Esophagus squamous epithelium (tissue), 5 donors: ENCODE measurements at regions not wholly inside any gene's neighbourhood (a gene's known extent, or its start where the extent isn't known, plus 50 kb on each side); places are given as distances from the start of the nearest gene placed in this dataset.

ENCODE experiments used
- DNase-seq: peaks from one replicate; lab custom pipeline; 2025; lab: John Stamatoyannopoulos, UW
- H3K27ac ChIP-seq, 4 donors: fragments of 200-600 bp; sonication (generic); one replicate each; pipeline ENCODE4 v1.5.1; 2016 to 2019; ENCODE audit warnings: mild to moderate bottlenecking in 1 of 4
- H3K27me3 ChIP-seq, 4 donors: fragments of 200-600 bp; sonication (generic); 1 replicate in 3 of 4; 2 replicates in 1 of 4; pipeline versions ENCODE4 v1.5.1 to v1.6.0; 2017 to 2021; ENCODE audit warnings: antibody characterized with exemption in 1 of 4
- H3K36me3 ChIP-seq, 3 donors: fragments of 200-600 bp; sonication (generic); one replicate each; pipeline ENCODE4 v1.5.1; 2016 to 2019
- H3K4me1 ChIP-seq, 3 donors: fragments of 200-600 bp; sonication (generic); one replicate each; pipeline ENCODE4 v1.5.1; 2017 to 2019
- H3K4me3 ChIP-seq, 4 donors: fragments of 200-600 bp; sonication (generic); 1 replicate in 3 of 4; 2 replicates in 1 of 4; pipeline ENCODE4 v1.5.1; 2016 to 2019; ENCODE audit warnings: mild to moderate bottlenecking in 2 of 4, moderate library complexity in 1 of 4
- H3K9me3 ChIP-seq, 3 donors: fragments of 200-600 bp; sonication (generic); one replicate each; pipeline ENCODE4 v1.5.1; 2016 to 2019
- CTCF ChIP-seq, 6 experiments: fragments of 450-650 bp in 4 of 6; fragments of 200-600 bp in 2 of 6; sonication (generic) in 2 of 6; IDR thresholded peaks; one replicate each; pipeline ENCODE4 v1.5.1; 2016 to 2019; ENCODE audit warnings: antibody characterized with exemption in 6 of 6, mild to moderate bottlenecking in 4 of 6, moderate library complexity in 4 of 6
- POLR2A ChIP-seq, 4 donors: fragments of 450-650 bp; IDR thresholded peaks; one replicate each; pipeline ENCODE4 v1.6.1; 2017; ENCODE audit warnings: antibody characterized with exemption in 4 of 4, mild to moderate bottlenecking in 4 of 4, moderate library complexity in 3 of 4
- WGBS, 2 donors: methylation state at CpG; one replicate each; pipeline ENCODE4 v1.1.5; 2018; 5-methylcytosine and 5-hydroxymethylcytosine counted together
- intact Hi-C: fragments of 100-400 bp; cut with DNase I; formaldehyde crosslinking; loops from one replicate; pipeline ENCODE4 v1.15.0; 2022
- donor health status: DM: yes; HTN: yes; CAD: no.

GRCh38 chr4:126247409-126247808, 932.7 kb downstream of the FAT4 start:
- H3K36me3 ChIP-seq: no peaks in the 10 kb centered on the region
- no peaks in the 10 kb centered on the region for H3K27me3 ChIP-seq
- no peak overlapping the region for H3K4me3 ChIP-seq
- H3K4me1 ChIP-seq: no peaks in the 10 kb centered on the region
- TF ChIP-seq POLR2A (IDR thresholded peaks at IDR 0.05) (no peak), CTCF (IDR thresholded peaks at IDR 0.05) (no peak)
- DNase-seq: no peak
- no peaks in the 10 kb centered on the region for H3K9me3 ChIP-seq
- H3K27ac ChIP-seq: no peak overlapping the region
- intact Hi-C loops: no loop called here
- WGBS, 2 donors: 73 to 91% methylated on average over 3 of the region's 3 CpGs

GRCh38 chr4:126250006-126250405, 935.3 kb downstream of the FAT4 start:
- Histone ChIP-seq H3K4me1 (no peaks in the 10 kb centered on the region), H3K4me3 (no peak overlapping the region), H3K27ac (no peak overlapping the region), H3K27me3 (no peaks in the 10 kb centered on the region), H3K9me3 (no peaks in the 10 kb centered on the region), H3K36me3 (no peaks in the 10 kb centered on the region)
- no peak for DNase-seq
- TF ChIP-seq POLR2A (IDR thresholded peaks at IDR 0.05) (no peak), CTCF (IDR thresholded peaks at IDR 0.05) (no peak)
- intact Hi-C loops: no loop called here
- WGBS, 2 donors: 84 to 92% methylated on average over 2 of the region's 2 CpGs

- H3K9me3 ChIP-seq: no peaks in the 10 kb centered on the region
- no peaks in the 10 kb centered on the region for H3K27me3 ChIP-seq
- no peak overlapping the region for H3K27ac ChIP-seq
- no peaks in the 10 kb centered on the region for H3K4me1 ChIP-seq
- H3K4me3 ChIP-seq: no peak overlapping the region
- no peak for DNase-seq
- intact Hi-C loops: no loop called here
- no peaks in the 10 kb centered on the region for H3K36me3 ChIP-seq
- no peak for TF ChIP-seq POLR2A (IDR thresholded peaks at IDR 0.05)
- no peak for TF ChIP-seq CTCF (IDR thresholded peaks at IDR 0.05)
These were observed 936.4 kb downstream of the FAT4 start for GRCh38 chr4:126251169-126251568.

- WGBS, 2 donors: 58 to 61% methylated on average over 2 of the region's 2 CpGs
- DNase-seq: no peak
- TF ChIP-seq CTCF (IDR thresholded peaks at IDR 0.05): no peak
- TF ChIP-seq POLR2A (IDR thresholded peaks at IDR 0.05): no peak
- H3K9me3 ChIP-seq: no peaks in the 10 kb centered on the region
- intact Hi-C loops: no loop called here
- no peak overlapping the region for H3K4me3 ChIP-seq
- H3K27me3 ChIP-seq: no peaks in the 10 kb centered on the region
- no peak overlapping the region for H3K27ac ChIP-seq
- H3K4me1 ChIP-seq: no peaks in the 10 kb centered on the region
- H3K36me3 ChIP-seq: no peaks in the 10 kb centered on the region
These were observed 947.9 kb downstream of the FAT4 start for GRCh38 chr4:126262665-126263064.

GRCh38 chr4:126264839-126265238, 950.1 kb downstream of the FAT4 start:
- intact Hi-C loops: no loop called here
- no peaks in the 10 kb centered on the region for H3K36me3 ChIP-seq

More at GRCh38 chr4:126264839-126265238, 950.1 kb downstream of the FAT4 start:
- H3K9me3 ChIP-seq: no peaks in the 10 kb centered on the region
- no peak overlapping the region for H3K27ac ChIP-seq
- no peaks in the 10 kb centered on the region for H3K4me1 ChIP-seq
- DNase-seq: no peak
- no peak overlapping the region for H3K4me3 ChIP-seq
- H3K27me3 ChIP-seq: no peaks in the 10 kb centered on the region
- TF ChIP-seq CTCF (IDR thresholded peaks at IDR 0.05) (no peak), POLR2A (IDR thresholded peaks at IDR 0.05) (no peak)
